GM12864 (cell line): ENCODE measurements at regions not wholly inside any gene's neighbourhood (a gene's known extent, or its start where the extent isn't known, plus 50 kb on each side); places are given as distances from the start of the nearest gene placed in this dataset.

Experiments
- DNase-seq: peaks from one replicate; pipeline ENCODE4 v3.0.0-alpha.2; 2011; ENCODE audit warnings: low read depth
- H3K4me3 ChIP-seq: 2 replicates; pipeline ENCODE4 v1.5.1; 2011; ENCODE audit warnings: mild to moderate bottlenecking, low read depth, low read length, control low read depth
- TF ChIP-seq, protein P1 (sequence below): IDR thresholded peaks from 2 replicates; pipeline ENCODE4 v1.5.1; 2011; ENCODE audit warnings: low read depth, mild to moderate bottlenecking, moderate library complexity, low read length, control low read depth, inconsistent platforms; ENCODE audit errors: missing control alignments

- DNase-seq: no peak
- no peak overlapping the region for H3K4me3 ChIP-seq
- TF ChIP-seq, protein P1, sequence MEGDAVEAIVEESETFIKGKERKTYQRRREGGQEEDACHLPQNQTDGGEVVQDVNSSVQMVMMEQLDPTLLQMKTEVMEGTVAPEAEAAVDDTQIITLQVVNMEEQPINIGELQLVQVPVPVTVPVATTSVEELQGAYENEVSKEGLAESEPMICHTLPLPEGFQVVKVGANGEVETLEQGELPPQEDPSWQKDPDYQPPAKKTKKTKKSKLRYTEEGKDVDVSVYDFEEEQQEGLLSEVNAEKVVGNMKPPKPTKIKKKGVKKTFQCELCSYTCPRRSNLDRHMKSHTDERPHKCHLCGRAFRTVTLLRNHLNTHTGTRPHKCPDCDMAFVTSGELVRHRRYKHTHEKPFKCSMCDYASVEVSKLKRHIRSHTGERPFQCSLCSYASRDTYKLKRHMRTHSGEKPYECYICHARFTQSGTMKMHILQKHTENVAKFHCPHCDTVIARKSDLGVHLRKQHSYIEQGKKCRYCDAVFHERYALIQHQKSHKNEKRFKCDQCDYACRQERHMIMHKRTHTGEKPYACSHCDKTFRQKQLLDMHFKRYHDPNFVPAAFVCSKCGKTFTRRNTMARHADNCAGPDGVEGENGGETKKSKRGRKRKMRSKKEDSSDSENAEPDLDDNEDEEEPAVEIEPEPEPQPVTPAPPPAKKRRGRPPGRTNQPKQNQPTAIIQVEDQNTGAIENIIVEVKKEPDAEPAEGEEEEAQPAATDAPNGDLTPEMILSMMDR: no peak
Measured at GRCh38 chr2:5494212-5494611, 198.0 kb upstream of the SOX11 start.

GRCh38 chr2:5495586-5495985 is 196.6 kb upstream of the SOX11 start:
- TF ChIP-seq, protein P1: no peak
- DNase-seq: no peak
- H3K4me3 ChIP-seq: no peak overlapping the region

DNA sequence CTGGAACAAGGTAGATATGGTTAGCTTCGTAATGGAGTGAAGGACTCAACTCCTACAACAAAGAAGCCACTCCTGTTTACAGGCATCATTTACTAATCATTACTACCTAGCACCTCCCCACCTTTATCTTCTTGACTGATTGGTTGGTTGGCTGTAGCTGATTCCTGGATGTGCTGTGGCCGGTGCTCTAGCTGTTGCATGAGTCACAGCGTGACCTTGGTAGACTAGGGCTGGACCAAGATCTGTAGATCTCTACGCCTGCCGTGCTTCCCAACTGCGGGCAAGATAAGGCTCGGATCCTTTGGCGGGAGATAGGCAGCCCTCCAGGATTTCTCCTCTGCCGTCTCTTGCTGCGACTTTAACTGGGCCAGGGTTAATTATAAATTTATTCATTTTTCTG is 194.3 kb upstream of the SOX11 start:
- H3K4me3 ChIP-seq: no peak overlapping the region
- no peak for DNase-seq
- TF ChIP-seq, protein P1: no peak

GRCh38 chr2:5501807-5502206 is 190.4 kb upstream of the SOX11 start:
- TF ChIP-seq, protein P1: no peak
- DNase-seq: no peak
- no peak overlapping the region for H3K4me3 ChIP-seq

DNA sequence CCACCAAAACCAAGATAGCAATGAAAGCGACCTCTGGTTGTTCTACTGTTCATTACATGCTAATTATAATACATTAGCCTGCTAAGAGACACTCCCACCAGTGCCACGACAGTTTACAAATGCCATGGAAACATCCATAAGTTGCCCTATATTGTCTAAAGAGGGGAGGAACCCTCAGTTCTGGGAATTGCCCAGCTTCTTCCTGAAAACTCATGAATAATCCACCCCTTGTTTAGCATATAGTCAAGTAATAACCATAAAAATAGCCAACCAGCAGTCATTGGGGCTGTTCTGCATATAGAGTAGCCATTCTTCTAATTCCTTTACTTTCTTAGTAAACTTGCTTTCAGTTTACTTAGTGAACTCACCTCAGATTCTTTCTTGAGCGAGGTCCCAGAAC is 189.8 kb upstream of the SOX11 start:
- DNase-seq: no peak
- TF ChIP-seq, protein P1: no peak

DNA sequence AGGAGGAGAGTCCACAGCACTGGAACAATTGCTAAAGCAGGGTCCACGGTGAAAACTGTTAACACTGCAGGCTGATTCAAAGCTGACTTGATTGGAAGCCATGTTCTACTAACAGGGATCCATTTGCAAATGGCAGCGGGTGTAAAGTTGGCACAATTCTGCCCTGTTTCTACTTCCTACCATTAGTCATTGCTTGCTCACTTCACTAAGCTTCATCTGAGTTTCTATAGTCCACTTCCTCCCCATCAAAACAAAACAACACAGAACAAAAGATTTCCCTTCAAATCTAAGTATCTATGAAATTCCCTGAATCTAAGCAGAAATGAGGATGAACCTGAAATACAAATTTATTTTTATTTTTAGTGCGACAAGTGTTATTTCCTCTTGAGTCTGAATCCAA is 187.4 kb upstream of the SOX11 start:
- TF ChIP-seq, protein P1: no peak
- H3K4me3 ChIP-seq: no peak overlapping the region
- DNase-seq: no peak

More for the DNA sequence above, 189.8 kb upstream of the SOX11 start:
- no peak overlapping the region for H3K4me3 ChIP-seq

DNA sequence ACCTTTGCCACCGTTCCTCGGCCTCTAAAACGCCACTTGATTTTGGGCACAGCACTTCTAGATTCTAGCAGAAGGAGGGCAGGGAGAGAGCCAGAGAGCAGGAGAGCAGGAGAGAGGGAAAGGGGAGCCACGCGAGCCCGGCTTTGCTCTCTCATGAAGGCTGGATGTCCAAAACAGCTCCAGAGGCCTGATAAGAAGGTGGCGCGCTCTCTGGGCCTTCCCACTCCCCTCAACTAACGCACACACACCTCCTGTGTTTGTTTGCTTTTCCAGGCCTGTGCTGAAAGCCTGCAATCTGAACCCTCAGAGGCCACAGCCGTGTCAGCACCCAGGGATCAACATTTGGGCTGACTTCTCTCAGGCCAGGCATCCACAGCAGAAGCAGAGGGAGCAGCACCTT is 184.8 kb upstream of the SOX11 start:
- H3K4me3 ChIP-seq: no peak overlapping the region
- DNase-seq: no peak
- TF ChIP-seq, protein P1: no peak
